NT2/D1 (cell line): ENCODE measurements at regions not wholly inside any gene's neighbourhood (a gene's known extent, or its start where the extent isn't known, plus 50 kb on each side); places are given as distances from the start of the nearest gene placed in this dataset.

Experiments used
- YY1 ChIP-seq: IDR thresholded peaks from 2 replicates; pipeline ENCODE4 v1.6.1; 2011; ENCODE audit not compliant: insufficient read length, insufficient read depth
- ZNF274 ChIP-seq: IDR thresholded peaks from 2 replicates; pipeline ENCODE4 v1.6.1; 2011; ENCODE audit warnings: mild to moderate bottlenecking, low read depth, low read length

- TF ChIP-seq ZNF274 (no peak), YY1 (no peak)
Observed at GRCh38 chr2:228242591-228242990, 61.1 kb upstream of the SPHKAP start.
